Prostate gland (tissue), 2 donors: ENCODE measurements at regions not wholly inside any gene's neighbourhood (a gene's known extent, or its start where the extent isn't known, plus 50 kb on each side); places are given as distances from the start of the nearest gene placed in this dataset.

Source experiments
- DNase-seq: peaks from one replicate; pipeline ENCODE4 v3.0.0-alpha.2; 2019; ENCODE audit warnings: low spot score
- H3K27ac ChIP-seq, 2 donors: fragments of 200-600 bp; sonication (generic); 2 replicates each; pipeline ENCODE4 v1.5.1; 2017 to 2019
- H3K27me3 ChIP-seq: fragments of 200-600 bp; sonication (generic); replicated peaks from 2 replicates; pipeline ENCODE4 v1.5.1; 2019; ENCODE audit not compliant: insufficient read depth
- H3K36me3 ChIP-seq, 2 donors: fragments of 200-600 bp; sonication (generic); 1 replicate in 1 of 2; 2 replicates in 1 of 2; pipeline versions ENCODE4 v1.5.1 to v1.8.1; 2017 to 2019
- H3K4me1 ChIP-seq: fragments of 200-600 bp; sonication (generic); replicated peaks from 2 replicates; pipeline ENCODE4 v1.5.1; 2019
- H3K4me3 ChIP-seq, 2 donors: fragments of 200-600 bp; sonication (generic); 2 replicates each; pipeline ENCODE4 v1.5.1; 2017 to 2019
- H3K9me3 ChIP-seq: fragments of 200-600 bp; sonication (generic); 2 replicates; pipeline ENCODE4 v1.5.1; 2017
- CTCF ChIP-seq, 4 experiments: fragments of 200-600 bp in 2 of 4; fragments of 450-650 bp in 2 of 4; sonication (generic) in 2 of 4; IDR thresholded peaks; 1 replicate in 3 of 4; 2 replicates in 1 of 4; pipeline ENCODE4 v1.5.1; 2016 to 2019; ENCODE audit warnings: antibody characterized with exemption in 4 of 4, mild to moderate bottlenecking in 2 of 4, moderate library complexity in 2 of 4
- POLR2A ChIP-seq: fragments of 450-650 bp; IDR thresholded peaks from one replicate; pipeline ENCODE4 v1.6.1; 2016; ENCODE audit warnings: antibody characterized with exemption, mild to moderate bottlenecking
- POLR2AphosphoS5 ChIP-seq: sonication (generic); formaldehyde crosslinking; IDR thresholded peaks from one replicate; pipeline ENCODE4 v1.6.1; 2017; ENCODE audit warnings: antibody characterized with exemption
- WGBS: methylation state at CpG from one replicate; pipeline ENCODE4 v1.1.5; 2018; 5-methylcytosine and 5-hydroxymethylcytosine counted together
- intact Hi-C: fragments of 100-400 bp; cut with DNase I; formaldehyde crosslinking; loops from one replicate; pipeline ENCODE4 v1.14.2; 2022

- 100% methylated on average over 3 of the region's 3 CpGs for WGBS
- H3K4me3 ChIP-seq = no peak overlapping the region
- intact Hi-C loops = no loop called here
- no peaks in the 10 kb centered on the region for H3K9me3 ChIP-seq
- no peak for TF ChIP-seq POLR2AphosphoS5
- no peak for TF ChIP-seq CTCF (IDR thresholded peaks at IDR 0.05)
- TF ChIP-seq POLR2A = no peak
- DNase-seq = no peak
- no peaks in the 10 kb centered on the region for H3K4me1 ChIP-seq
- no peak overlapping the region for H3K27ac ChIP-seq
- no peaks in the 10 kb centered on the region for H3K36me3 ChIP-seq
- no peaks in the 10 kb centered on the region for H3K27me3 ChIP-seq
These were observed 64.8 kb upstream of the SPTLC1 start for GRCh38 chr9:92180002-92180400.

GRCh38 chr9:92179286-92180001, 64.2 kb upstream of the SPTLC1 start:
- no peak overlapping the region for H3K4me3 ChIP-seq
- H3K27ac ChIP-seq = no peak overlapping the region
- no peak for DNase-seq
- H3K4me1 ChIP-seq = no peaks in the 10 kb centered on the region
- H3K9me3 ChIP-seq = no peaks in the 10 kb centered on the region
- no peaks in the 10 kb centered on the region for H3K36me3 ChIP-seq
- 89% methylated on average over 11 of the region's 11 CpGs for WGBS
- TF ChIP-seq POLR2A = no peak
- TF ChIP-seq CTCF (IDR thresholded peaks at IDR 0.05) = no peak
- TF ChIP-seq POLR2AphosphoS5 = no peak
- intact Hi-C loops = no loop called here
- H3K27me3 ChIP-seq = no peaks in the 10 kb centered on the region

GRCh38 chr9:92177591-92177990, 62.4 kb upstream of the SPTLC1 start:
- no peaks in the 10 kb centered on the region for H3K36me3 ChIP-seq
- WGBS = 93% methylated on average over 5 of the region's 5 CpGs

GRCh38 chr9:92176800-92177185, 61.6 kb upstream of the SPTLC1 start:
- H3K27ac ChIP-seq = no peak overlapping the region
- H3K9me3 ChIP-seq = no peaks in the 10 kb centered on the region
- H3K4me1 ChIP-seq = no peaks in the 10 kb centered on the region
- H3K4me3 ChIP-seq = no peak overlapping the region
- no peaks in the 10 kb centered on the region for H3K36me3 ChIP-seq
- 94% methylated on average over 5 of the region's 5 CpGs for WGBS
- TF ChIP-seq POLR2A (no peak), CTCF (IDR thresholded peaks at IDR 0.05) (no peak), POLR2AphosphoS5 (no peak)
- DNase-seq = no peak
- intact Hi-C loops = no loop called here
- no peaks in the 10 kb centered on the region for H3K27me3 ChIP-seq

More at GRCh38 chr9:92177591-92177990, 62.4 kb upstream of the SPTLC1 start:
- intact Hi-C loops = no loop called here
- no peaks in the 10 kb centered on the region for H3K9me3 ChIP-seq
- DNase-seq = no peak
- H3K27me3 ChIP-seq = no peaks in the 10 kb centered on the region
- no peak overlapping the region for H3K4me3 ChIP-seq
- H3K4me1 ChIP-seq = no peaks in the 10 kb centered on the region
- TF ChIP-seq POLR2AphosphoS5 (no peak), CTCF (IDR thresholded peaks at IDR 0.05) (no peak), POLR2A (no peak)
- no peak overlapping the region for H3K27ac ChIP-seq

- H3K9me3 ChIP-seq = no peaks in the 10 kb centered on the region
- H3K4me1 ChIP-seq = no peaks in the 10 kb centered on the region
- H3K27me3 ChIP-seq = no peaks in the 10 kb centered on the region
- no peak overlapping the region for H3K4me3 ChIP-seq
- DNase-seq = no peak
- WGBS = 87% methylated on average over 9 of the region's 9 CpGs
- no peak overlapping the region for H3K27ac ChIP-seq
- H3K36me3 ChIP-seq = no peaks in the 10 kb centered on the region
- intact Hi-C loops = no loop called here
- TF ChIP-seq CTCF (IDR thresholded peaks at IDR 0.05) (no peak), POLR2A (no peak), POLR2AphosphoS5 (no peak)
These were observed 61.0 kb upstream of the SPTLC1 start for GRCh38 chr9:92176068-92176799.
